Caki2 (cell line): ENCODE measurements at regions not wholly inside any gene's neighbourhood (a gene's known extent, or its start where the extent isn't known, plus 50 kb on each side); places are given as distances from the start of the nearest gene placed in this dataset.
A peak's percentile ranks its signal among the peaks of the same experiment; 100 is the strongest.

Source experiments
- DNase-seq: peaks from one replicate; pipeline ENCODE4 v3.0.0-alpha.2; 2015; ENCODE audit warnings: low read depth
- in situ Hi-C: cut with HindIII; loops from 2 replicates; pipeline ENCODE4 v1.10.0; 2016; ENCODE audit warnings: low sequenced_read_pairs, low pct_unique_long_range_greater_than_20kb, mixed read lengths

DNA sequence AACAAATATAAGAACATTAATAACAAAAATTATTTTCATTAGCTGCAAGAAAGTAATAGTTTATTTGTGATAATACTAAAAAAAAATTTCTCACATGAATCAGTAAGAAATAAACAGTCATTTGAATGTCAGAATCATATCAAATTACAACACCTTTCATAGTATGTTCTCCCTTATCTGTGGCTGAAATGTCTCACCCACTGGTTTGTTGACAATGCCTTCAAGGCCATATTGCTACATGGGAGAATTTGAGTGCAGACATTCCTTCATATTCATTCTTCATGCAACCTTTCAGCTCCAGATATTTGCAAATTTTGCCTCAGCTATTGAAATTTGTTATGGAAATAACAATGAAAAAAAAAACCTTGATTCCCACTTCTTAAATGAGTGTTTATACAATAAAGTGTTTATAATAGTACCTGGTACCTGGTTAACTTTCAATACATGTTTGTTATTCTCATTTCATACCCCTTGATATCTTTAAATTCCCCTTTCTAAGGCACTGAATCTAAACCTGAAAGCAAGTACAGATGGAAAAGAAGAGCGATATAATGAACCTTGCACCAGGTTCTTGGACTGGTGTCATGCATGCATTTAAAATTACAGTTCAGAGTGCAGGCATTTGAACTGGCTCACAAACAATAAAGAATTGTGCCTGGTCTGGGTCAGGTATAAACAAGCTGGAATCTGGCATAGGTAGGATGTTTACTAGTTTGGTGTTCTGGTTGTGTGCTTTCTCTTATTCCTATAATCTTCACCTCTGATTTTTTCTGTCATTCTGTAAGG, 242.2 kb upstream of the ADGRL2 start:
- DNase-seq: no peak
- in situ Hi-C loops: no loop called here

GRCh38 chr1:81556968-81557367, 243.8 kb upstream of the ADGRL2 start:
- in situ Hi-C loops: no loop called here
- DNase-seq: no peak

DNA sequence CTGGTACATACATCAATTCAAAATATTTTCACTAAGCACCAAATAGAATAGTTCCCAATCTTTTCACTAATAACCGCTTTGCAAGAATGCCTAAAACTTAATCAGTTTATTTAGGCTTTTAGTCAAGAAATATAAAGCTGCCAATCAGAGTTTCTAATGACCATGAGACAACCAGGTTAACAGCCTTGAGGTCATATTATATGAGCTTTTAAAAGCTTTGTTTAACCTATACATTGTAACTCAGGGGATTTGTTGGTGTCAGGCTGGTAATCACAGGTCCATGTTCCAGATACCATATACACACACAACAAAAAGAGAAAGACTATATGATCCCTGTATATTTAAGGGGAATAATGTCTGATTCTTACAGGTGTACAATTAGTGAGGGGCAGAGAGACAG, 246.2 kb upstream of the ADGRL2 start:
- in situ Hi-C loops: no loop called here
- no peak for DNase-seq

- no peak for DNase-seq
- in situ Hi-C loops: no loop called here
Measured at GRCh38 chr1:81554108-81554507, 246.6 kb upstream of the ADGRL2 start.

DNA sequence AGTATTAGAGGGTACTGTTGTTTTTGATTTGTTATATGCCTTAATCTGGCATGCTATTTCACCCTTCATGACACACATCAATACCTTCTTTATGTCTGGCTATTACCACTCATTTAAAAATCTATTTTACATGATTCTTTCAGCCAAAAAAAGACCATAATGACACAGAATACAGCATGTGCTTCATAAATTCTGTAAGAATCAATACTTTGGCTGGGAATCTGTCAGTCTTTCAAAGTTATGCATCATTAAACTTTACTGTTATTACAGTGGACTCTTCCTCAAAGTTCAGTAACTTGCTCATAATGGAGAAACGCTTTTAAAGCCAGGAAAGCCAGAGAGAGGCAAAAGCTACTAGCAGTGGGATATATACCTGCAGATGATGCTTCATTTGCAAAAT, 247.2 kb upstream of the ADGRL2 start:
- in situ Hi-C loops: no loop called here
- no peak for DNase-seq

GRCh38 chr1:81551946-81552345, 248.8 kb upstream of the ADGRL2 start:
- in situ Hi-C loops: no loop called here

DNA sequence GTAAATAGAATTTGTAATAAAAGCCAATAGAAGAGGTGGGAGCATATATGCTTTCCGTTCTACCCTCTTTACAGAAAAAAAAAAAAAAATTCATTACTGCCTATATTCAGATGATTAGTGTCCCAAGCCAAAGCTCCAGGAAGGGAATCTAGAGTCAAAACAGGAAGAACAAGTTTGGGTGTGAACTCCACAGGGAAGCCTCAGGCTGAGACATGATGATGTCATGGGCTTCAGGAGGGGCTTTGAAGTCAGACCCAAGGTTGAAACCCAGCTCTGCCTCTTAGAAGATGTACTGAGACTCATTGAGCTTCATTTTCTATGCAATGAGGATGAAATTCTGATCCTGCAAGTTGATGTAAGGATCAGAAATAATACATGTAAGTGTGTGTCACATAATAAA, 250.0 kb upstream of the ADGRL2 start:
- DNase-seq: no peak
- in situ Hi-C loops: no loop called here

More at GRCh38 chr1:81551946-81552345, 248.8 kb upstream of the ADGRL2 start:
- no peak for DNase-seq

- in situ Hi-C loops: no loop called here
- peak; percentile 38 for DNase-seq
Measured at GRCh38 chr1:81549588-81550127, 251.1 kb upstream of the ADGRL2 start.

DNA sequence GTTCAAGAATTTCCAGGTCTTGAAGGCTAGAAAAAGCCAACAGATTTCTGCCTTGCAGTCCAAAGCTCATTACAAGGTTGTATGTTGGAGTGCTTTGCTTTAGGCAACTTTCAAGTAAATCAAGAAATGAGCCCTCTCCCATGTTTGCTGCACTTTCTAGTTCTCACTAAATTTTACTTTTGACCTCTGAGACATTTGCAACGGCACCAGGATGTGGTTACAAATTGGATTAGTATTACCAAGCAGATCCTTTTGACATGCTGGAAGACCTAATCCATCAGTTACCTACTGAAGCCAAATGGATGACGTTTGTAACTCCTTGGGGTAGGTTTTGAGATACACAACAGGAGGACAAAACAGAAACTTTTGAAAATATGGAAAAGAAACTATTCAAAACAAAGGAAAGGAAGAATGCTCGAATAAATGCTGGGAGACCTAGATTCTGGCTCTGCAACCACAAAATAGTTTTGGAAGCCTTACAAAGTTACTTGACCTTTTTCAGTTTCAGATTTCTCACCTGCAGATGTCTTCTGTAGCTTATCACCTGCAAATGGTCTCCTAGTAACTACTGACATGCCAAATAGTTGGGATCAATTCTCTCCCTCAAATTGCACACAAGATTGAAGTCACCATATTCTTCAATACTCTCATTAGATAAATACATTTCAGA, 251.7 kb upstream of the ADGRL2 start:
- in situ Hi-C loops: no loop called here
- DNase-seq: no peak

GRCh38 chr1:81547912-81548303, 252.8 kb upstream of the ADGRL2 start:
- in situ Hi-C loops: no loop called here
- DNase-seq: no peak

- in situ Hi-C loops: no loop called here
- DNase-seq: no peak
Measured at GRCh38 chr1:81547261-81547911, 253.3 kb upstream of the ADGRL2 start.

DNA sequence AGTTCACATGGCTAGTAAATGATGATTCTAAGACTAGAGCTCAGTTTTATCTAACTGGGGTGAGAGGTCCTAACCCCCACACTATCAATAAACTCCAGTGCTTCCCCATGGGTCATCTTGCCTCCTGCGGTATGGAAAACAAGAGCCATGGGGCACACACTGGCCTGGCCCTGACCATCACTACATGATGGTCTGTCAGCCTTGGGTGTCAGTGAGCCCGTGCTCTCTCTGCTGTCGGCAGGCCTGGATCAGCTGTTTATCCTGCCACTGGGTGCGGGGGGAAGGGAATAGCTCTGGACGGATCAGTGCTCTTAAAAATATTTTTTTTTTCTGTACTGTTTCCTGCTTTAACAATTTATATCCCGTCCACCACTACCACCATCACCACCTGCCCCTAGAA, 255.0 kb upstream of the ADGRL2 start:
- in situ Hi-C loops: no loop called here
- DNase-seq: no peak

DNA sequence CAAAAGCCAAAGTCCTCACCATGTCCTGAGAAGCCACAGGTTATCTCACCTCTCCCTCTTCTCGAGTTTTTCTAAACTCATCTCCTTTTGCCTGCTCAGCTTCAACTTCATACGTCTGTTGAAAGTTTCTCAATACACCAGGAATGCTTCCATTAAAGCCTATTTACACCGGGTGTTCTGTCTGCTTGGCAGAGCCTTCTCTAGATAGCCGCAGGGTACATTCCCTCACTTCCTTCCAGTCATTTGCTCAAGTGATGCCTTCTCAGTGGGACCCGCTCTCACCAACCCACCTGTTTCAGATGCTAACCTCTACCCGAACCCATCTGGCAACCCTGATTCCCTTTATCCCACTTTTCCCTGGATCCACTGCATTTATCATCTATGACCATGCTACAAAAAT, 257.0 kb upstream of the ADGRL2 start:
- DNase-seq: no peak
- in situ Hi-C loops: no loop called here

- in situ Hi-C loops: no loop called here
- DNase-seq: no peak
Measured at GRCh38 chr1:81542196-81542595, 258.5 kb upstream of the ADGRL2 start.

DNA sequence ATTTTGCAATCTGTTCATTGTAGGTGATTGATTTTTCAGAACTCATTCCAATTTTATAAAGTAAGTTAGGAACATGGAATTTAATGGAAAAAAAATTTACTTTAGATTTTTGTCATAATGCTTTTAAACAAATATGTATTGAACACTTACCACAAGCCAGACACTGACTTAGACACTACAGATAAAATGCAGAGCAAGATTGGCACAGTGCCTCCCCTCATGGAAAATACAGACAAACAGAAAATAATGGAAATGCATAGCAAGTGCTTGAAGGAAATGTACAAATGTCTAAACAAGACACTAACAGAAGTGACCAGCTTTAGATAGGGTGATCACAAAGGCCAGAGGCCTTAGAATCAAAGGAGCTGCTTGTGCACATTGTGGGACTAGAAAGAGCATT, 260.5 kb upstream of the ADGRL2 start:
- in situ Hi-C loops: no loop called here
- no peak for DNase-seq

GRCh38 chr1:81529014-81529413, 271.7 kb upstream of the ADGRL2 start:
- no peak for DNase-seq
- in situ Hi-C loops: no loop called here

DNA sequence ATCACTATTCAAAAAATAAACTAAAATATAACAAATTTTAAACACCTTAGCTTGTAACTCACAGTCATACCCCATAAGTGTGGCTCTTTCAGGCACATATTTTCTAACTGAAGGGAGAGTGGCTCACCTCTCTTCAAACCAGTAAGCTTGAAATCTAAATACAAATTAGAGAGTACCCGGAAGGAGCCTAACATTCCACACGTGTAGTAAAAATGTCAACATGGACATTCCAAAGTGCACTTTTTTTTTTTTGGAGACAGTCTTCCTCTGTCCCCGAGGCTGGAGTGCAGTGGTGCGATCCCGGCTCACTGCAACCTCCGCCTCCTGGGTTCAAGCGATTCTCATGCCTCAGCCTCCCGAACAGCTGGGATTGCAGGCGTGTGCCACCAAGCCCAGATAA, 275.6 kb upstream of the ADGRL2 start:
- in situ Hi-C loops: no loop called here
- DNase-seq: no peak

DNA sequence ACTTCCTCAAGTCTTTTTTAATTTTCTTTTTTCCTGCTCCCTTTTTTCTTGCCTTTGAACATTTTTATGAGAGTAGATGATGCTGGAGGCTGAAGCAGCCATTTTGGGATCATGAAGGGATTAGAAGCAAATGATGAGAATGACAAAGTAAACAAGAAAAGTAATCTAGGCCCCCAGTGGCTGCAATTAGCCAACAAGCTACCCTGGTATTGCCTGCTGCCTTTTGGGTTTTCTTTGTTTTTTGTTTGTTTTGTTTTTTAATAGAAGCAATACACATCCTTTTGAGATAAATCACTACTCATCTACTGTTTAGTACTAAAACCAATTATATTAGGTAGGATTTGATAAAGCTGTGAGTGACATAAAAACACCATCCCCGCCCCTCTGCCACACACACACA, 280.7 kb upstream of the ADGRL2 start:
- DNase-seq: no peak
- in situ Hi-C loops: no loop called here

GRCh38 chr1:81517987-81518386, 282.7 kb upstream of the ADGRL2 start:
- in situ Hi-C loops: no loop called here
- DNase-seq: no peak
